ENCODE measurements at regions not wholly inside any gene's neighbourhood (a gene's known extent, or its start where the extent isn't known, plus 50 kb on each side); places are given as distances from the start of the nearest gene placed in this dataset.

DNA sequence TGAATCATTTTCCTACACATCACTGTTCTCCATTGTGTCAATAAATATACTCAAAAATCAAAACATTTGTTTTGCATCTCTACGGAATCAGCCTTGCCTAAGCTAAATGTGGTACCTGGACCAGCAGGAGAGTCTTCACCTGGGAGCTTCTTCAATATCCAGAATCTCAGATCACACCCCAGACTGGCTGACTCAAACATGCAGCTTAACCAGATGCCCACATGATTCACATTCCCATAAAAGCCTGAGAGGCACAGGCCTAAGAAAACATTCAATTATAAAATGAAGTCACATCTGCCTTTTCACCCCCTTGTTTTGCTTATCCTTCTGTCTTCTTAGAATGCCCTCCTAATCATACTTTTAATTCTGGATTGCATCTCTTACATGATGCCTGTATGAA, 1045.5 kb upstream of the NXPH2 start:
- no peak overlapping the region for H3K4me3 ChIP-seq (ENCODE audit: low read length)
- H3K36me3 ChIP-seq (ENCODE audit: control insufficient read depth, insufficient read depth, low read length, severe bottlenecking): no peaks in the 10 kb centered on the region
- H3K4me1 ChIP-seq (ENCODE audit: control insufficient read depth, insufficient read depth, low read length): no peaks in the 10 kb centered on the region
- no peaks in the 10 kb centered on the region for H3K9me3 ChIP-seq (ENCODE audit: control insufficient read depth, low read length)
- H3K9ac ChIP-seq (ENCODE audit: low read length): no peak overlapping the region
- no peaks in the 10 kb centered on the region for H3K27me3 ChIP-seq (replicated peaks; ENCODE audit: control insufficient read depth, insufficient read depth, low read length)
- DNase-seq (ENCODE audit: low read depth): no peak

- Histone ChIP-seq H3K4me3 (ENCODE audit: low read length) (no peak overlapping the region), H3K9me3 (ENCODE audit: control insufficient read depth, low read length) (no peaks in the 10 kb centered on the region), H3K9ac (ENCODE audit: low read length) (no peak overlapping the region), H3K4me1 (ENCODE audit: control insufficient read depth, insufficient read depth, low read length) (no peaks in the 10 kb centered on the region), H3K27me3 (replicated peaks; ENCODE audit: control insufficient read depth, insufficient read depth, low read length) (no peaks in the 10 kb centered on the region), H3K36me3 (ENCODE audit: control insufficient read depth, insufficient read depth, low read length, severe bottlenecking) (no peaks in the 10 kb centered on the region)
- DNase-seq (ENCODE audit: low read depth): no peak
Measured at GRCh38 chr2:139819273-139819796, 1039.1 kb upstream of the NXPH2 start.

DNA sequence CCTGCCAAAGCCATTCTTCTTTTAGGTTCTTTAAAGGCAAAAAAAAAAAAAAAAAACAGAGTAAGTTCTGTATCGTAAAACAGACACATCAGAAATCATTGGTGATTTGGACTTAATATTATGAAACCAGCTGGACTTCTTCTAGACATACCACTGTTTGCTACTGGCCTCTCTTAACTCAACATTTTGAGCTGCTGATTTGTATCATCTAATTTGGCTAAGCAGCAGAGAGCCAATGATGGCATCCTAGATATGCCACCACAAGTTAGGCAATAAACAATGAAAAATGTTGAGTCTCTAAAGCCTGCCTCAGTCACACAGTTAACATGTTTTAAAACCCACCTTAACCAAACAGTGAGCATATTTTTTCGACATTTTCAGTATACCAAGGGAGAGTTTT, 1034.3 kb upstream of the NXPH2 start:
- Histone ChIP-seq H3K4me1 (ENCODE audit: control insufficient read depth, insufficient read depth, low read length) (no peaks in the 10 kb centered on the region), H3K9me3 (ENCODE audit: control insufficient read depth, low read length) (no peaks in the 10 kb centered on the region), H3K4me3 (ENCODE audit: low read length) (no peak overlapping the region), H3K9ac (ENCODE audit: low read length) (no peak overlapping the region), H3K36me3 (ENCODE audit: control insufficient read depth, insufficient read depth, low read length, severe bottlenecking) (no peaks in the 10 kb centered on the region), H3K27me3 (replicated peaks; ENCODE audit: control insufficient read depth, insufficient read depth, low read length) (no peaks in the 10 kb centered on the region)
- DNase-seq (ENCODE audit: low read depth): no peak

DNA sequence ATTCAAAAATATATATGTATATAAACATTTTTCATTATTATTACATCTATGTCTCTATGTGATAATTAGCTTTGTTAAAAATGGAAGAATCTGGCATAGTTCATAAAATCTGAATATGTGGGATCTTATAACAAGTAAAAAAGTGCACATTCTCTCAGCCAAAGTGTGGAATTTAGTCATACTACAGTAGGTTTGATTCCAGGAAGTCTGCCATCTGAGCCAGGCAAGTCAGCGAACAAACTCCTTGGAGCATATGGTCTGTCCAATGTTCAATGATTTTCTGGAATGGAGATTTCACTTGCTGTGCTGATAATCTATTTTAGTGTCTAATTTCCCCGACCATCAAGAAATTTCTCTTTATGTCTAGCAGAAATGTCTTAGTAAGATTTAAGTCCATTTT, 1033.2 kb upstream of the NXPH2 start:
- Histone ChIP-seq H3K9me3 (ENCODE audit: control insufficient read depth, low read length) (no peaks in the 10 kb centered on the region), H3K27me3 (replicated peaks; ENCODE audit: control insufficient read depth, insufficient read depth, low read length) (no peaks in the 10 kb centered on the region), H3K4me3 (ENCODE audit: low read length) (no peak overlapping the region), H3K36me3 (ENCODE audit: control insufficient read depth, insufficient read depth, low read length, severe bottlenecking) (no peaks in the 10 kb centered on the region), H3K9ac (ENCODE audit: low read length) (no peak overlapping the region), H3K4me1 (ENCODE audit: control insufficient read depth, insufficient read depth, low read length) (no peaks in the 10 kb centered on the region)
- no peak for DNase-seq (ENCODE audit: low read depth)

DNA sequence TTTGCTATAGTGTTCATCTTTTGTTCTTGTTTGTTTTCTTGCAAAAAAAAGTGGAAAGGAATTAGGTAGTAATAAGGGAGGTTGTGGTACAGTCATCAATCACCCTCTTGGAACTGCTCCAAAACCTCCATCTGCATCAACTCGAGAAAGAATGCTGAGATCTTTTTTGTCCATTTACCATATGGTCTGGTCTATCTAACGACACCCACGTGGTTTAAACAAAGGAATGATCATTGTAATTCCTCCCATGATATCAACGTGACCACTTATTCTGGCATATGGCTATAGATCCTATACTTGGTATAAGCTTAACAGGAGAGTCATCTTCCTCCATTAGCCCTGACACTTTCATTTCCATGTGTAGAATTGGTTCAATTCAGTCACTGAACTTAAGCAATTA, 1025.3 kb upstream of the NXPH2 start:
- H3K9me3 ChIP-seq (ENCODE audit: control insufficient read depth, low read length): no peaks in the 10 kb centered on the region
- no peak for DNase-seq (ENCODE audit: low read depth)

GRCh38 chr2:139798391-139798790, 1018.2 kb upstream of the NXPH2 start:
- H3K4me1 ChIP-seq (ENCODE audit: control insufficient read depth, insufficient read depth, low read length): peaks cover 6% of the 10 kb centered on the region
- no peaks in the 10 kb centered on the region for H3K27me3 ChIP-seq (replicated peaks; ENCODE audit: control insufficient read depth, insufficient read depth, low read length)
- no peak overlapping the region for H3K4me3 ChIP-seq (ENCODE audit: low read length)
- H3K36me3 ChIP-seq (ENCODE audit: control insufficient read depth, insufficient read depth, low read length, severe bottlenecking): no peaks in the 10 kb centered on the region
- H3K9me3 ChIP-seq (ENCODE audit: control insufficient read depth, low read length): no peaks in the 10 kb centered on the region
- no peak for DNase-seq (ENCODE audit: low read depth)
- no peak overlapping the region for H3K9ac ChIP-seq (ENCODE audit: low read length)

More for the DNA sequence above, 1025.3 kb upstream of the NXPH2 start:
- no peaks in the 10 kb centered on the region for H3K27me3 ChIP-seq (replicated peaks; ENCODE audit: control insufficient read depth, insufficient read depth, low read length)
- H3K36me3 ChIP-seq (ENCODE audit: control insufficient read depth, insufficient read depth, low read length, severe bottlenecking): no peaks in the 10 kb centered on the region
- no peak overlapping the region for H3K9ac ChIP-seq (ENCODE audit: low read length)
- H3K4me3 ChIP-seq (ENCODE audit: low read length): no peak overlapping the region
- H3K4me1 ChIP-seq (ENCODE audit: control insufficient read depth, insufficient read depth, low read length): no peaks in the 10 kb centered on the region

DNA sequence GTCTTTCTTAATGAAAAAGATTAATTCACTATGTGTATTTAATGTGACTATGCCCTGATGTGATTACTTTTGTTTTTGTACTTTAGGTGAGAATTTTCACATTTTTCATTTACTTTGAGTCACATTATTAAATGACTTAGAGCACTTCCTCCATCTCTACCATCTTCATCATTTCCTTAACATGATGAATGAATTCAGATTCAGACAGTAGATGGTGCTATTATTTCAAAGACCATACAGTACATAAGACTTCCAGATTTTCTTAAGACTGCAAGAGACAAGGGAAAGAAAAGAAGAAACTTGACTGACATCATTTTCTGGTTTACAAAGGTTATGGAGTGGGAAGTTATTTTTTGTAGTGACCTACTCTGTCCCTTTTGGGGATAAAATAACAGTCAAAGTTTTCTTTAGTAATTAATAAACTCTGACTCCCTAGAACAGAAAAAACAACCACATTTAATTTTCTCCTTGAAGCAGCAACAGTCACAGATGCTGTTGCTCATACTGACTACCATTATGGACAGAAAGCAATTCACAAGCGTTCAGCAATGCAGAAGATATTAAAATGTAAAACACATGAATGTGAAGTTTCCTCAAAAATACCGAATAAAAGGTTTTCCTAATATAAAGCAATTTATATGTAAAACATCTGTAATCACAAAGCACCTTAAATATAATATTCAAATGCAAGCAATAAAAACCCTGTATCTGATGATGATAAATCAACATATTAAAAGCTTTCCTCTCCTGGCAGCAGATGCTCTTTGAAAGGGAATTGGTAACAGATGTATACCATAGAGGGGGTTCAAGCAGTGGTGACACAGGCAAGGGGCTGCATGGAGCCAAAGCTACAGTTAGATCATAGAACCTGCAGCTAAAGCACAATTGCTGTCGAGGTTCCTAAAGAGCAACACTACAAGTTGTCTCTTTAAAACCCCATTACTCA, 1010.9 kb upstream of the NXPH2 start:
- DNase-seq (ENCODE audit: low read depth): peak; percentile 60
- no peaks in the 10 kb centered on the region for H3K4me1 ChIP-seq (ENCODE audit: control insufficient read depth, insufficient read depth, low read length)
- H3K9me3 ChIP-seq (ENCODE audit: control insufficient read depth, low read length): no peaks in the 10 kb centered on the region
- H3K4me3 ChIP-seq (ENCODE audit: low read length): no peak overlapping the region
- no peak overlapping the region for H3K9ac ChIP-seq (ENCODE audit: low read length)
- peaks cover 3% of the 10 kb centered on the region for H3K27me3 ChIP-seq (replicated peaks; ENCODE audit: control insufficient read depth, insufficient read depth, low read length)
- no peaks in the 10 kb centered on the region for H3K36me3 ChIP-seq (ENCODE audit: control insufficient read depth, insufficient read depth, low read length, severe bottlenecking)

DNA sequence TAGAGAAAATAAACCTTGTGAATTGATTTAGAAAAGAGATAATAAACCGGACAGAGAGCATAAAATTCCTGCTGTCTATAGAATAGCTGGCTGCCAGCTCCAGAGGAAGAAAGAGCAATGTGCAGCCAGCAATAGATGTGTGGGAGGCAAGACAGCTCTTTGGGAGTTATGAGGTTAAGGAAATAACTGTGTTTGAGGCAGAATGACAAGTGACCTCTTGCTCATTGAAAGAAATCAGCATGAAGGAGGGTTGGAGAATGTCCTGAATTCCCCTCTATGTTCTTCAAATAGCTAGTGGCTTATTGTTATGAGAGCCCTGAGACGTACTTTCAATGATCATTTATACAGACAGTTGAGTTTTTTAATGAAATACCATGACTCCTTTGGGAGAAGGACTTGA, 1009.9 kb upstream of the NXPH2 start:
- Histone ChIP-seq H3K4me3 (ENCODE audit: low read length) (no peak overlapping the region), H3K27me3 (replicated peaks; ENCODE audit: control insufficient read depth, insufficient read depth, low read length) (peaks cover 3% of the 10 kb centered on the region), H3K36me3 (ENCODE audit: control insufficient read depth, insufficient read depth, low read length, severe bottlenecking) (no peaks in the 10 kb centered on the region), H3K9me3 (ENCODE audit: control insufficient read depth, low read length) (no peaks in the 10 kb centered on the region), H3K4me1 (ENCODE audit: control insufficient read depth, insufficient read depth, low read length) (no peaks in the 10 kb centered on the region), H3K9ac (ENCODE audit: low read length) (no peak overlapping the region)
- DNase-seq (ENCODE audit: low read depth): no peak

DNA sequence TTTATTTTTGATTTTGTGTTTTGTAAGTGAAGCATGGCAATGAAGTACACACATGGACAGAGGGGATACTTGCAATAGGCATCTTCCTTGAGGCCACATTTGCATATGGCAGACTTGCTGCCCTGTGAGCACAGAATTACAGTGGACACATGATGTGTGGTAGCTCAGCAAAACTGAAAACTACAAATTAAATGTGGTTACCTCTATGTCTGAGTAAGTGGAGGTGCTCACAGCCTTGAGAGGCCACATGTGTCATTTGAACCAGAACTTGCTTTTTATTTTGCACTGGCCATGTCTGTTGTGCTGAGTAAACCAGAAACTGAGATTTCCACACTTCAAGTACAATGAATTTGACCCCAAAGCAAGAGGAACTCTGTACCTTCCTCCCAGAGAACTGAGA, 998.5 kb upstream of the NXPH2 start:
- Histone ChIP-seq H3K36me3 (ENCODE audit: control insufficient read depth, insufficient read depth, low read length, severe bottlenecking) (no peaks in the 10 kb centered on the region), H3K9me3 (ENCODE audit: control insufficient read depth, low read length) (no peaks in the 10 kb centered on the region), H3K4me1 (ENCODE audit: control insufficient read depth, insufficient read depth, low read length) (no peaks in the 10 kb centered on the region), H3K9ac (ENCODE audit: low read length) (no peak overlapping the region), H3K4me3 (ENCODE audit: low read length) (no peak overlapping the region), H3K27me3 (replicated peaks; ENCODE audit: control insufficient read depth, insufficient read depth, low read length) (no peaks in the 10 kb centered on the region)
- no peak for DNase-seq (ENCODE audit: low read depth)

DNA sequence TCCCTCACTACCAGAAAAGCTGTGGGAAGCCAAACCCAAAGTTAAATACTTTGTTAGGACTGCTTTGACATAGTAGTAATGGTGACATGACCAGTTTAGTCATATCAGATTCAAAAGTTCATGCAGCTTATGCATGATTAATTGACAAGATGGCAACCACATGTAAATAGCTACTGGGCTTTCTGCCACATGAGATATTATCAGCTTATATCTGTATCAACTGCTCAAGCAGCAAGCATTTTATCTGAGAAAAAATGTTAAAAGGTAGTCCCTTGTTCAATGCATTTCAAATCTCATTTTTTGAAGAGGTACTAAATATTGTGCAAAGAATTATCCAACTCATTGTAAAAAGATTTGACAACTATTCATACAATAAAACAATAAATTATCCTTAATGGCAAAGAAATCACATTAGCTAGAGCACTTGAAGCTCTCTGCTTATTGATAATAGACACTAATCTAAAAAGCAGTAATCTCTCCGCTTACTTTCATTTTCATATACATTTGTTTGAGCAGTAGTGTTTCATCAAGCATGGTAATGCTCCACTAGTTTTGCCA, 993.6 kb upstream of the NXPH2 start:
- no peaks in the 10 kb centered on the region for H3K36me3 ChIP-seq (ENCODE audit: control insufficient read depth, insufficient read depth, low read length, severe bottlenecking)
- DNase-seq (ENCODE audit: low read depth): no peak
- no peaks in the 10 kb centered on the region for H3K27me3 ChIP-seq (replicated peaks; ENCODE audit: control insufficient read depth, insufficient read depth, low read length)

DNA sequence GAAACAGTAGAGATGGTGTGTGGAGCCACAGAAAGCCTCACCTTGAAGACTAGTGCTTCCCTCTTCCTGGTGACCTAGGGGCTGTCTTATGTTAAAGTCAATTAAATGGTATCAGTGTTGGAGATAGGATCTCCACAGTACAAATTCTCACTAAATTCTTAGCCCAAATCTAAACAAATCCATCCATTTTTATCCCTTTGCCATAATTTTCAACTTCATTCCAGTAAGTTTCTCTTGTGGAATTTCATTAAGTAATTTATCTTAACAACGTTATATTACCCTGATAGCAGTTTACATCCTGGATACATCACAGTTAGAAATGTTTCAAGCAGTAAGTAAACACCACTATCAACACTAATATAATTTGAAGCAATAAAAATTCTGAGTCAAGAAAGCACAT, 989.4 kb upstream of the NXPH2 start:
- Histone ChIP-seq H3K4me3 (ENCODE audit: low read length) (no peak overlapping the region), H3K9ac (ENCODE audit: low read length) (no peak overlapping the region), H3K4me1 (ENCODE audit: control insufficient read depth, insufficient read depth, low read length) (no peaks in the 10 kb centered on the region), H3K9me3 (ENCODE audit: control insufficient read depth, low read length) (no peaks in the 10 kb centered on the region), H3K27me3 (replicated peaks; ENCODE audit: control insufficient read depth, insufficient read depth, low read length) (no peaks in the 10 kb centered on the region), H3K36me3 (ENCODE audit: control insufficient read depth, insufficient read depth, low read length, severe bottlenecking) (no peaks in the 10 kb centered on the region)
- no peak for DNase-seq (ENCODE audit: low read depth)

More for the DNA sequence above, 993.6 kb upstream of the NXPH2 start:
- H3K4me1 ChIP-seq (ENCODE audit: control insufficient read depth, insufficient read depth, low read length): no peaks in the 10 kb centered on the region
- H3K4me3 ChIP-seq (ENCODE audit: low read length): no peak overlapping the region
- no peak overlapping the region for H3K9ac ChIP-seq (ENCODE audit: low read length)
- H3K9me3 ChIP-seq (ENCODE audit: control insufficient read depth, low read length): no peaks in the 10 kb centered on the region
